Keratinocyte (primary cell): ENCODE measurements at regions not wholly inside any gene's neighbourhood (a gene's known extent, or its start where the extent isn't known, plus 50 kb on each side); places are given as distances from the start of the nearest gene placed in this dataset.

Experiments
- DNase-seq: peaks from one replicate; pipeline ENCODE4 v3.0.0-alpha.2; 2011; ENCODE audit warnings: low read depth, missing footprints, low spot score
- FAIRE-seq: peaks from 2 replicates; lab custom pipeline; 2011; peaks lifted over from hg19 to GRCh38; lab: Jason Lieb, UNC
- H2AFZ ChIP-seq: 2 replicates; pipeline ENCODE4 v1.6.0; 2012; ENCODE audit warnings: low read length, control low read depth, inconsistent platforms; ENCODE audit not compliant: control insufficient read depth
- H3K27ac ChIP-seq: 2 replicates; pipeline ENCODE4 v1.5.1; 2011; ENCODE audit warnings: low read length; ENCODE audit not compliant: control insufficient read depth, insufficient read depth
- H3K27me3 ChIP-seq: 3 replicates; pipeline ENCODE4 v1.6.0; 2011; ENCODE audit warnings: low read length; ENCODE audit not compliant: control insufficient read depth, insufficient read depth; ENCODE audit errors: extremely low read depth
- H3K36me3 ChIP-seq, 2 experiments: 2 replicates in 1 of 2; 3 replicates in 1 of 2; pipeline ENCODE4 v1.5.1; 2011; ENCODE audit warnings: low read length in 2 of 2, mild to moderate bottlenecking in 1 of 2; ENCODE audit not compliant: control insufficient read depth in 2 of 2, insufficient read depth in 2 of 2; ENCODE audit errors: extremely low read depth in 1 of 2
- H3K4me1 ChIP-seq: 3 replicates; pipeline ENCODE4 v1.5.1; 2011; ENCODE audit warnings: low read length; ENCODE audit not compliant: control insufficient read depth, insufficient read depth; ENCODE audit errors: extremely low read depth
- H3K4me2 ChIP-seq: 3 replicates; pipeline ENCODE4 v1.6.0; 2011; ENCODE audit warnings: low read depth, low read length; ENCODE audit not compliant: control insufficient read depth, insufficient read depth; ENCODE audit errors: extremely low read depth
- H3K4me3 ChIP-seq, 3 experiments: fragments of 200-600 bp in 1 of 3; sonication (generic) in 1 of 3; 2 replicates in 2 of 3; 3 replicates in 1 of 3; pipeline ENCODE4 v1.5.1; 2011 to 2016; ENCODE audit warnings: low read length in 3 of 3, mild to moderate bottlenecking in 3 of 3, control low read depth in 2 of 3, inconsistent platforms in 1 of 3, low read depth in 1 of 3, mixed read lengths in 1 of 3, mixed run types in 1 of 3, moderate library complexity in 1 of 3; ENCODE audit not compliant: control insufficient read depth in 2 of 3, insufficient read depth in 2 of 3; ENCODE audit errors: extremely low read depth in 1 of 3
- H3K79me2 ChIP-seq: 2 replicates; pipeline ENCODE4 v1.6.0; 2012; ENCODE audit warnings: low read length; ENCODE audit not compliant: control insufficient read depth, insufficient read depth
- H3K9ac ChIP-seq: 3 replicates; pipeline ENCODE4 v1.6.0; 2011; ENCODE audit warnings: low read length; ENCODE audit not compliant: control insufficient read depth, insufficient read depth; ENCODE audit errors: extremely low read depth
- H3K9me1 ChIP-seq: 3 replicates; pipeline ENCODE4 v1.6.0; 2011; ENCODE audit warnings: low read length; ENCODE audit not compliant: control insufficient read depth, insufficient read depth; ENCODE audit errors: extremely low read depth
- H3K9me3 ChIP-seq: 2 replicates; pipeline ENCODE4 v1.5.1; 2012; ENCODE audit warnings: low read depth, low read length; ENCODE audit not compliant: control insufficient read depth
- H4K20me1 ChIP-seq: 3 replicates; pipeline ENCODE4 v1.6.0; 2011; ENCODE audit warnings: low read length; ENCODE audit not compliant: control insufficient read depth, insufficient read depth; ENCODE audit errors: extremely low read depth
- CTCF ChIP-seq, 3 experiments: IDR thresholded peaks in 1 of 3; conservative IDR thresholded peaks in 1 of 3; optimal IDR thresholded peaks in 1 of 3; 2 replicates in 2 of 3; 3 replicates in 1 of 3; pipeline versions ENCODE3 to v1.5.1; 2011; ENCODE audit warnings: low read length in 3 of 3, mild to moderate bottlenecking in 3 of 3, moderate library complexity in 2 of 3, control low read depth in 1 of 3, inconsistent platforms in 1 of 3; ENCODE audit not compliant: insufficient read depth in 2 of 3; ENCODE audit errors: extremely low read depth in 1 of 3
- EZH2 ChIP-seq: IDR thresholded peaks from one replicate; pipeline ENCODE4 v1.6.1; 2012; ENCODE audit warnings: inconsistent platforms, mild to moderate bottlenecking, low read length, moderate library complexity
- dilution Hi-C: fragments of 300-500 bp; cut with MboI; formaldehyde crosslinking; loops from one replicate; pipeline ENCODE4 v1.7.0; 2020; ENCODE audit warnings: low sequenced_read_pairs; ENCODE audit not compliant: extremely low pct_ligation_motif_present

- no peak for TF ChIP-seq CTCF (optimal IDR thresholded peaks at IDR 0.05 in 1 of 3, IDR thresholded peaks at IDR 0.05 in 1 of 3, conservative IDR thresholded peaks at IDR 0.05 in 1 of 3; ENCODE audit: extremely low read depth in 1 of 3, insufficient read depth in 2 of 3, low read length in 3 of 3)
- no peak for TF ChIP-seq EZH2
- Histone ChIP-seq H3K4me2 (no peak overlapping the region), H3K9me1 (no peaks in the 10 kb centered on the region), H3K27me3 (no peaks in the 10 kb centered on the region), H4K20me1 (no peaks in the 10 kb centered on the region), H3K79me2 (peaks cover 92% of the 10 kb centered on the region), H3K9ac (no peak overlapping the region), H3K4me1 (peaks cover 21% of the 10 kb centered on the region), H3K9me3 (no peaks in the 10 kb centered on the region), H2AFZ (no peak overlapping the region), H3K36me3 (peaks cover 24 to 31% of the 10 kb centered on the region in 2 experiments), H3K4me3 (no peak overlapping the region), H3K27ac (no peak overlapping the region)
- FAIRE-seq (no peak), DNase-seq (no peak)
- dilution Hi-C loops = no loop called here
These were observed 129.5 kb upstream of the DMRT1 start for GRCh38 chr9:711761-712553.

GRCh38 chr9:712643-713042, 128.9 kb upstream of the DMRT1 start:
- no peak overlapping the region for H3K9ac ChIP-seq
- no peaks in the 10 kb centered on the region for H3K27me3 ChIP-seq
- no peak for FAIRE-seq
- no peak overlapping the region for H3K4me3 ChIP-seq
- peaks cover 95% of the 10 kb centered on the region for H3K79me2 ChIP-seq
- DNase-seq = no peak
- no peak overlapping the region for H3K27ac ChIP-seq
- H4K20me1 ChIP-seq = no peaks in the 10 kb centered on the region
- no peaks in the 10 kb centered on the region for H3K9me3 ChIP-seq
- no peaks in the 10 kb centered on the region for H3K9me1 ChIP-seq
- TF ChIP-seq EZH2 (no peak), CTCF (optimal IDR thresholded peaks at IDR 0.05 in 1 of 3, IDR thresholded peaks at IDR 0.05 in 1 of 3, conservative IDR thresholded peaks at IDR 0.05 in 1 of 3; ENCODE audit: extremely low read depth in 1 of 3, insufficient read depth in 2 of 3, low read length in 3 of 3) (no peak)
- no peak overlapping the region for H2AFZ ChIP-seq
- dilution Hi-C loops = no loop called here
- H3K36me3 ChIP-seq = peaks cover 24 to 34% of the 10 kb centered on the region in 2 experiments
- no peak overlapping the region for H3K4me2 ChIP-seq
- peaks cover 20% of the 10 kb centered on the region for H3K4me1 ChIP-seq
